GM18951 (cell line): ENCODE measurements at regions not wholly inside any gene's neighbourhood (a gene's known extent, or its start where the extent isn't known, plus 50 kb on each side); places are given as distances from the start of the nearest gene placed in this dataset.

Experiments
- POLR2A ChIP-seq: IDR thresholded peaks from 4 replicates; pipeline ENCODE4 v1.6.1; 2011; ENCODE audit warnings: mild to moderate bottlenecking; ENCODE audit not compliant: insufficient read length, insufficient read depth; ENCODE audit errors: extremely low read depth
- in situ Hi-C: fragments of 300-500 bp; cut with MboI; formaldehyde crosslinking; loops from one replicate; pipeline ENCODE4 v1.12.0; 2022; ENCODE audit warnings: low sequenced_read_pairs, mixed read lengths, inconsistent platforms; ENCODE audit not compliant: unreplicated experiment

DNA sequence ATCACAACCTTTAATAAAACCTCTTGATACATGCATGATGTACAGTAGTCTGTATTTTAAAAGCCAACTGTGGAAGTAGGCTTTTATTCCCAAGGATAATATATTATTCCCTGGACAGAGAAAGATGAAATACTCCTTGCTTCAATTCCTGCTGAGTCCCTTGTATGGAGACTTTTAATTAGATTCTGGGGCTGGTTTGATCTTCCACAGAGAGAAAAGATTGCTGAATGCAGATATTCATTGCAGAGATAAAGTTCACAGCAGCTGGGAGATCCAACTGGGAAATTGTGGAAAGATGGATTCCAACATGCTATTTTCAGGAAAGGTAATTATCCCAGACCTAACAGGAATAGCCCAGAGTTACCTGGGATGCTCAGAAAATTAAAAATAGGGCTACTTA is 607.0 kb upstream of the HS6ST1 start:
- in situ Hi-C loops, result no loop called here
- no peak for TF ChIP-seq POLR2A

DNA sequence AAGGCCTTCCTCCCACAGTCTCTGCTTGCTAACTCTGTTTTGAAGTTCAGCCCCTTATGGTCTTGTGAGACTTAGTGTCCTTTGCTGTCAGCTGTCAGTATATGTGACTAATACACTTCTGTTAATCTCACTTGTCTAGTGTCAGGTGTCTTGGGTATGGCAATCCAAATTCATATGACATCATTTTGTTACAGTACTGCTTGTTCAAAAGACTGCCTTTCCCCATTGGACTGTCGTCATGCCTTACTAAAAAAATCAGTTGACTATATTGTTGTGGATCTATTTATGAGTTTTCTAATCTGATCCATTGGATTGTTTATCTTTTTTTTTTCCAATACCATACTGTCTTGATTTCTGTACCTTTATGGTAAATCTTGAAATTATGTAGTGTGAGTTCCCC is 611.4 kb upstream of the HS6ST1 start:
- no peak for TF ChIP-seq POLR2A
- in situ Hi-C loops, result no loop called here

DNA sequence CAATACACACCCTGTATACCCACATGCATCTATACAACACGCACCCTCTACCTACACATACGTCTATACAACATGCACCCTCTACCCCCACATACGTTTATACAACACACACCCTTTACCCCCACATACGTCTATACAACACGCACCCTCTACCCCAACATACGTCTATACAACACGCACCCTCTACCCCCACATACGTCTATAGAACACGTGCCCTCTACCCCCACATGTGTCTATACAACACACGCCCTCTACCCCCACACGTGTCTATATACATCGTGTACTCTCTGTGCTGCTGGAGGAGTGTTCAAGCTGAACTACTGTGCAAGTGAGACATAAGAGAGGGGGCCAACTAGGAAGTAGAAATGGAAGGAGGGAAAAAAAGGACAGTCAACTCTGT is 621.7 kb upstream of the HS6ST1 start:
- no peak for TF ChIP-seq POLR2A
- in situ Hi-C loops, result no loop called here

DNA sequence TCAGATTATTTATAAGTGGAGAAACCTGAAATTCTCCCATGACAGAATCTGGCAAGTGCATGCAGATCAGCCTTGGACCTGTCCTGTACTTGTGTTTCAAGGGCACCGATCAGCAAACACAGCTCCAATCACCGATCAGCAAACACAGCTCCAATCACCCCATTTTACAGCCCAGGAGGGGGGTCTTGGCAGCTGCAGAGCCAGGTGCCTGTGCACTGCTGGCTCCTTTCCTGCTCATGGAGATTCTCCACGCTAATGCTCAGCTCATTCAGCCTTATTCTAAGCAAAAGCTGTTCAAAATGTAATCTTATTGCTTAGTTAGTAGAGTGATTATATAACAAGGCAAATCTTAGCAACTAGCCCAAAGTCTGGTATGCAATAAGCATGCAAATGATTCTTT is 623.1 kb upstream of the HS6ST1 start:
- in situ Hi-C loops, result no loop called here
- TF ChIP-seq POLR2A, result no peak

DNA sequence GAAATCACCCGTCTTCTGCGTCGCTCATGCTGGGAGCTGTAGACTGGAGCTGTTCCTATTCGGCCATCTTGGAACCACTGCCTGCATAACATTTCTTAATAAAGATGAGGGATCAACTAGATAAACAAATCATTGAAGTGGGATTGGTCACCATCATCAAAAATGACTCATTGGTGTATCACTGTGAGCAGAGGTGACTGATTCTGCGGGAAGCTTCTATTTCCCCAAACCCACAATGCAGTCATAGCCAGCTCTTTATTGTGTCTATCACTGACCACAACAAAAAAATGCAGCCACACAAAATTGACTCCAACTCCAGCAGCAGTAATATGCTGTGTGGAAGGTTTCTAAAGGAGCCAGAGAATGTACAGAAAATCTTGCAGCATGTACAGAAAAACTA is 630.7 kb upstream of the HS6ST1 start:
- TF ChIP-seq POLR2A, result no peak
- in situ Hi-C loops, result no loop called here

DNA sequence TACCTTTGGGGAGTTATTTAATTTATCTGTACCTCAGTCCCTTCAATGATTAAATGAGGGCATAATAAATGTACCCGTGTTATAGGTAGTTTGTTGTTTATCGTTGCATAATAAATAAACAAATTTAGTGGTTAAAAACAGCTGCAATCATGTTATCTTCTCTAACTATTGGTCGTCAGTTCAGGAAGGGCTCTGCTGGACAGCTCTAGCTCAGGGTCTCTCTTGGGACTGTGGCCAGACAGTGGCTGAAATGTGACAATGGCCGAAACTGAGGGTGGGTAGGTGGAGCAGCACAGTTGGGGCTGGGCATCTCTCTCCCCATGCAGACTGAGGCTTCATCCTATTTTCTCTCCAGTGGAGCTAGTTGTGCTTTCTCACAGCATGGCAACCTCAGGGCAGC is 632.1 kb upstream of the HS6ST1 start:
- no peak for TF ChIP-seq POLR2A

DNA sequence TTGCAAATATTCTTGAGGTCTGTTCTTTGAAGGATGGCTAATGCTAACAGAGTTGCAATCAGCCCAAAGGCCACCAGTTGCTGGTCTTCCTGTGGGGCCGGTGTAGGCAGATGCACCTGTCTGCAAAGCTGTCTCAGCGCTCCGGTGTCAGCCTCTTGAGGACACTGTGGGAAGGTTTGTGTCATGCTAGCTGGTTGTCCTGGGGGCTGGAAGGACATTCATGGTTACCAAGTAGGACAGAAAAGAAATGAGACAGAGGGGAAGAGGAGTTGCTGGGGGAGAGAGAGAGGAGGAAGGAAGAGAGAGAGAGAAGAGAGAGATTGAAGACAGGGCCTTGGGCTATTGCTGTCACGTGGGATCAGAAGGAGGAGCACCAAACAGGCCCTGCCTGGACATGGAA is 639.6 kb upstream of the HS6ST1 start:
- in situ Hi-C loops, result no loop called here
- no peak for TF ChIP-seq POLR2A

More for the DNA sequence above, 632.1 kb upstream of the HS6ST1 start:
- in situ Hi-C loops, result no loop called here

DNA sequence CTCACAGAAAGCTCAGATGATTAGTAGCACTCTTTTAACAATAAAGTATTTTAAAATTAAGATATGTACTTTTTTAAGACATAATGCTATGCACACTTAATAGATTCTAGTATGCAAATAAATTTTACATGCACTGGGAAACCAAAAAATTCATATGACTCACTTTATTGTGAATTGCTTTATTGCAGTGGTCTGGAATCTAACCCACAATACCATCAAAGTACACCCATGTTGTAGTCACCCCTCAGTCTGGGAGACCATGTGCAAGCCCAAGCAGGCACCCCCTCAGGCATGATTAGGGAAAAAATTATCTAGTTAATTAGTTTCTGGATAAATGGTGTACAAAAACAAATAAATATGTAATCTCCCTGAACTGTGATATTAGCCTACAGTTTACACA is 649.0 kb upstream of the HS6ST1 start:
- in situ Hi-C loops, result no loop called here
- no peak for TF ChIP-seq POLR2A

DNA sequence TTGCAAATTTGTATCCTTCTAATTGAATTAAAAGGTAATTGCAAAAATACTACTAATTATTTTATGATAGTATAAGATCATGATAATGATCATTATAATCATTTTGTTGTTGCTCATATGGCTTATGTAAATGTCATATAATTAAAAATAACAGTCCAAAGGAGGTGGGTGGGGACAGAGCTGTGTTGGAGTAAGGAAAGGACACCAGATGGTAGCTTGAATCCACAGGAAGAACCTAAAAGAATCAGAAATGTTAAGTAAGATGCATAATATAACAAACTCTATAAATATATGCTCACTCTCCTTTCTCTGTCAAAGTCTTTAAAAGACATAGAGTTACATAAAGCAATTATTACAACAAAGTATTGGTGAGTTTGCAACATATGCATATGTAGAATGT is 650.7 kb upstream of the HS6ST1 start:
- in situ Hi-C loops, result no loop called here
- TF ChIP-seq POLR2A, result no peak

DNA sequence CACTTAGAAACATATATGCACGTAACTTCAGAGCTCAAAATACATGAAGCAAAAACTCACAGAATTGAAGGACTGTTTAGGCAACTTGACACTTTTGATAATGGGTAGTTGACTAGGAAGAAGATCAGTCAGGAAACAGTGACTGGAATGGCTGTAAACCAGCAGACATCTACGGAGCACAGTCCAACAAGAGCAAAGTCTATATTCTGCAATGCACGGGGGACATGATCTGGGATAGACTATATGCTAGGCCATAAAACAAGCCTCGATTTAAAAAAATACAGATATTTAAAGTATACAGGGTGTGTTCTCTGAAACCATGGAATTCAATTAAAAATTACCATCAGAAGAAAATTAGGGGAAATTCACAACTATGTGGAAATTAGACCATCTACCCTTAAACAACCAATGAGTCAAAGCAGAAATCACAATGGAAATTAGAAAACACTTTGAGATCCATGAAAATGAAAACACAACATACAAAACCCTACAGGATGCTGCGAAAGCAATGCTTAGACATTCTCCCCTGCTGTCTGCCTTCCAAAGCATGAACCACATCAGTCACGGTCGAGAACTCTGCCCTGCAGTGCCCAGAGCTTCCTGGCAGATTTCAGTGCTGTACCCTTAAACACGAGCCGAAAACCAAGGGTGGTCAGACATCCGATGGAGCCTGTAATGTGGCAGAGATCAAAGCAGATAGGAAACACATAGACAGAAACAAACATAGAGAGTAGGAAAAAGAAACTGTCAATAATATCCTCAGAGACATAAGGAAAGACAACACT is 651.9 kb upstream of the HS6ST1 start:
- in situ Hi-C loops, result no loop called here
- no peak for TF ChIP-seq POLR2A

DNA sequence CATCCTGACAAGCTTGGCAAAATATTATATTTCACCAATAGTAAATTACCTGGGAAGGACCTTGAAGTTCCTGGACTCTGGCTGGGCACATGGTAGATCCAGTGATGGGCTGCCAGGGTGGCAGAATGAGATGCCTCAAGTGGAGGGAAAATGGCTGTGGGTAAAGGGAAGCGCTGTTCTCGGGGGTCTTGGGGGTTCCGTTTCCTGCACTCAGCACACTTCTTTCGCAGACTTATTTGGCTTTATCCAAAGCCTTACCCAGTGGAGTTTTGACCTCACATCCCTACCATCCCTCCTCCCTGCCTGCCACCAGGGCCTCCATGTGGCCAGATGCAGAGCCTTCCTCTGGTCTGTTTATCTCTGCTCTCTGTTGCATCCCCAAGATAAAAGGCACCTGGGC is 654.9 kb upstream of the HS6ST1 start:
- no peak for TF ChIP-seq POLR2A
- in situ Hi-C loops, result no loop called here

DNA sequence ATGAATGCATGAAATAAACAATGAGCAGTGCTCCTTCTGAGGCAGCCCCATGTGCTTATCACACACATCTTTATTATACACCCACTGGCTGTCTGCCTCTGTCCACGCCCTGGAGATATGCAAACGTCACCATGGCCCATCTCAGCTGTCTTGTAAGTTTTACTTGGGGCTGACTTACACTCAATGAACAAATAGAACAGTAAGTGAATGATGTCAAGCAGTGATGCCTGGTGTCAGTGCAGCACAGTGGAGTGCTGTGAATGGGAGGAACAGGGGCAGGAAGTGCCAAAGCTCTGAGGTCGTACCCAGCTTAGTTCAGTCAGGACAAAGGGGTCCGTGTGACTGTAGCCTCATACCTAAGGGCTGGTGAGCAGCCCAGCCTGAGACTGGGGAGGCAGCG is 659.5 kb upstream of the HS6ST1 start:
- in situ Hi-C loops, result no loop called here
- TF ChIP-seq POLR2A, result no peak

DNA sequence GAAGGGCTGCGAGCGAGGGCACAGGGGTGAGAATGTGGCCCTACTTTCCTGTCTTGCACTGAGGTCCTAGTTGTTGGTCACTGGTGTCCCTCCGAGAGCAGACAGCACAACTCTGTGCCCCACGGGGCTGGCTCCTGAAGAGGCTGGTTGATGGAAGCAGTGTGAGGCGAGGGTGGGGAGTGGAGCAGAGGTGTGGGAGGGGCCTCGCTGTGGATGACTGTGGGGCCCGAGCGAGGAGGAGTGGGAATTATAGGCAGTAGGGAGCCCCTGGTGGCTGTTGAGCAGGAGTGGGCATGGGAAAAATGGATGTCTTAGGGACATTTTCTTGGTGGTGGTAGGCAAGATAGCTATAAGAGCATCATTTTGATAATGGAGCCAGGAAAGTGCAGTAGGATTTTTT is 660.5 kb upstream of the HS6ST1 start:
- TF ChIP-seq POLR2A, result no peak
- in situ Hi-C loops, result no loop called here

DNA sequence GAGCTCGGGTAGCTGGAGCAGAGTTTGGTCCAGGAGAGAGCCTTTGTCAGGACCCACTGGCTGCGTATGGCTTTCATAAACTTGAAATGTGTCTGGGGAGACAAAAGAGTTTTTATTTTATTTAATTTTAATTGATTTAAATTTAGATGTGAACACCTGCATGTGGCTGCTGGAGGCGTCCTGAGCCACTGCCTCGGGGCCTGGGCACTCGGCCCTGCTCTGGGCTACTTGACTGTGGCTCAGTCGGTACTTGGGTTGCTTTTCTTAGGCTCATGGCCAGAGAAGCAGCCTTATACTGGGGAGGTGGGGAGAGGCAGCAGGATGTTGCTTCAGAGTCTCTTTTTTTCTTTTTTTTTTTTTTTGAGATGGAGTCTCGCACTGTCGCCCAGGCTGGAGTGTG is 661.8 kb upstream of the HS6ST1 start:
- in situ Hi-C loops, result no loop called here
- no peak for TF ChIP-seq POLR2A

DNA sequence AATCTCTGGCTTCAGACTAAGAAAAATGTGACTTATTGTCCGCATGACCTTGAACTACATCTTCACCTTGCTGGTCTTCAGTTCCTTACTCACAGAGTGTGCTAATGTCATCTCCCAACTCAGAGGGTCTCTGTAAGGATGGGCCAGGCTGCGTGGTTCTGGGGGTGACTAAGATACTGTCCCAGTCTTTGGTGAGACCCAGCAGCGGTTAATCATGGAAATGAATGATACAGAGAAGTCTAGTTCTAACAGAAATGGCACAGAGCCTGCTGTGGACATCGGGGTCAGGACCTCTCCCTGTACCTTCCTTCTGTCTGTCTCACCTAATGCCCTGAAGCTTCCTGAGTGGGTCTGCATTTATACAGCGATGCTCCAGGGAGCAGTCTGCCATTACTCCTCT is 662.7 kb upstream of the HS6ST1 start:
- in situ Hi-C loops, result no loop called here
- no peak for TF ChIP-seq POLR2A
